Bronchial epithelial cell (primary cell): ENCODE measurements at regions not wholly inside any gene's neighbourhood (a gene's known extent, or its start where the extent isn't known, plus 50 kb on each side); places are given as distances from the start of the nearest gene placed in this dataset.
A peak's percentile ranks its signal among the peaks of the same experiment; 100 is the strongest.
"Not testable (repeated sequence)": the region's sequence is repeated elsewhere in the genome, so short reads cannot be mapped to it uniquely, and the experiment has no call there.

ENCODE experiments used
- DNase-seq: peaks from one replicate; pipeline ENCODE4 v3.0.0-alpha.2; 2010; ENCODE audit warnings: low read depth
- FAIRE-seq: peaks from 2 replicates; lab custom pipeline; 2011; peaks lifted over from hg19 to GRCh38; lab: Jason Lieb, UNC
- H3K27me3 ChIP-seq: 2 replicates; pipeline ENCODE4 v1.5.1; 2011; ENCODE audit warnings: low read length; ENCODE audit not compliant: control insufficient read depth, insufficient read depth
- H3K36me3 ChIP-seq: 2 replicates; pipeline ENCODE4 v1.5.1; 2011; ENCODE audit warnings: low read length; ENCODE audit not compliant: control insufficient read depth, insufficient read depth
- H3K4me3 ChIP-seq: 2 replicates; pipeline ENCODE4 v1.5.1; 2011; ENCODE audit warnings: mild to moderate bottlenecking, low read depth, low read length, control low read depth
- TF ChIP-seq, protein P1 (sequence below): IDR thresholded peaks from 2 replicates; pipeline ENCODE4 v1.5.1; 2011; ENCODE audit warnings: mild to moderate bottlenecking, moderate library complexity, low read length, control low read depth, inconsistent platforms; ENCODE audit not compliant: insufficient read depth, severe bottlenecking

DNA sequence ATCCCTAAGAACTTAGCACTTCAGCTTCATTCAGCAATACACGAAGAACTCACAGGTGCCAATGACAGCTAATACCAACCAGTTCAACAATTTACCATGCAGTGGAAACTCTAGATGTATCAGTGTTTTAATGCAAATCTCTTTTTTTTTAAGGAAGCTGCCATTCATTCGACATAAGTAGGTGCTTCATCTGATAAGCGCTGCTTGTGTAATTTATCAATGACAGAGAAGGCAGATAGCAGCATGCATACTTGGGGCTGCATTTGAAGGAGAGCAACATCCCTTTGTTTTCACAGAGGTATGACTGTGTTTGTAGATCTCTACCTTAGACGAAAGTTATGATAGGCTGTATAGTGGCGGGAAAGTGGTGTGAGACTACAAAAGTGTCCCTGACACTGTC is 977.1 kb downstream of the AACS start:
- no peaks in the 10 kb centered on the region for H3K36me3 ChIP-seq
- FAIRE-seq (no peak), DNase-seq (no peak)
- TF ChIP-seq, protein P1, sequence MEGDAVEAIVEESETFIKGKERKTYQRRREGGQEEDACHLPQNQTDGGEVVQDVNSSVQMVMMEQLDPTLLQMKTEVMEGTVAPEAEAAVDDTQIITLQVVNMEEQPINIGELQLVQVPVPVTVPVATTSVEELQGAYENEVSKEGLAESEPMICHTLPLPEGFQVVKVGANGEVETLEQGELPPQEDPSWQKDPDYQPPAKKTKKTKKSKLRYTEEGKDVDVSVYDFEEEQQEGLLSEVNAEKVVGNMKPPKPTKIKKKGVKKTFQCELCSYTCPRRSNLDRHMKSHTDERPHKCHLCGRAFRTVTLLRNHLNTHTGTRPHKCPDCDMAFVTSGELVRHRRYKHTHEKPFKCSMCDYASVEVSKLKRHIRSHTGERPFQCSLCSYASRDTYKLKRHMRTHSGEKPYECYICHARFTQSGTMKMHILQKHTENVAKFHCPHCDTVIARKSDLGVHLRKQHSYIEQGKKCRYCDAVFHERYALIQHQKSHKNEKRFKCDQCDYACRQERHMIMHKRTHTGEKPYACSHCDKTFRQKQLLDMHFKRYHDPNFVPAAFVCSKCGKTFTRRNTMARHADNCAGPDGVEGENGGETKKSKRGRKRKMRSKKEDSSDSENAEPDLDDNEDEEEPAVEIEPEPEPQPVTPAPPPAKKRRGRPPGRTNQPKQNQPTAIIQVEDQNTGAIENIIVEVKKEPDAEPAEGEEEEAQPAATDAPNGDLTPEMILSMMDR: no peak
- no peaks in the 10 kb centered on the region for H3K27me3 ChIP-seq
- no peak overlapping the region for H3K4me3 ChIP-seq

DNA sequence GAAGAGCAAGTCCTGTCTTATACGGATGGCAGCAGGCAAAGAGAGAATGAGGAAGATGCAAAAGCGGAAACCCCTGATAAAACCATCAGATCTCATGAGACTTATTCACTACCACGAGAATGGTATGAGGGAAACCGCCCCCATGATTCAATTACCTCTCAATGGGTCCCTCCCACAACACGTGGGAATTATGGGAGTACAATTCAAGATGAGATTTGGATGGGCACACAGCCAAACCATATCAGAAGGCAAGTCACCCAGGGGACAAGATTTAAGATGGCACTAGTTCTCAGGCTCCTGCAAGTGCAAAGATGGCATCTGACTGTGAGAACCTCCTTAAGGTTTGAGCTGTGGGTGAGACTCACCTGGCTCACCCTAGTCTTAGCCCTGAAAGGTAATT is 984.3 kb downstream of the AACS start:
- not testable (repeated sequence) for FAIRE-seq, H3K4me3 ChIP-seq, DNase-seq, H3K27me3 ChIP-seq, H3K36me3 ChIP-seq

DNA sequence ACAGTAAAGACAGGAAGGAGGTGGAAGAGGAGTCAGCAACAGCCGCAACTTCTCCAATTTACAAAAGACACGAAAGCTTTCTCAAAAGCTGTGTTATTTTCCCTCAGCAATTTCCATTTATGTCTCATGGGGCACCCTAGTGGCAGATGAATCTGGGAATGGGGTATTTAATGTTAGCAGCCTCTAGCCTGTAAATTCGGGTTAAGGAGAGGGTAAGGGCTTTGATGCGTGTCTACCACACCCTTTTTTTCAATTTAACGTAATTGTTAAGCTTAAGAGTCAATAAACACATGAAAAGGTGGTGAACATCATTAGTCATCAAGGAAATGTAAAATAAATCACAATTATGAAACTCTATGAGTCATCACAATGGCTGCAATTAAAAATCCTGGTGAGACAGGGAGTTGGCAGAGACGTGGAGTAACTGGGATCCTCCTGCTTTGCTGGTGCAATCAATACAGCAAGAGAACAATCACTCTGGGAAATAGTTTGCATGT is 986.4 kb downstream of the AACS start:
- Histone ChIP-seq H3K36me3 (no peaks in the 10 kb centered on the region), H3K4me3 (no peak overlapping the region), H3K27me3 (no peaks in the 10 kb centered on the region)
- peak; percentile 28 for FAIRE-seq
- DNase-seq: peak; percentile 98
- TF ChIP-seq, protein P1: peak; percentile 43

DNA sequence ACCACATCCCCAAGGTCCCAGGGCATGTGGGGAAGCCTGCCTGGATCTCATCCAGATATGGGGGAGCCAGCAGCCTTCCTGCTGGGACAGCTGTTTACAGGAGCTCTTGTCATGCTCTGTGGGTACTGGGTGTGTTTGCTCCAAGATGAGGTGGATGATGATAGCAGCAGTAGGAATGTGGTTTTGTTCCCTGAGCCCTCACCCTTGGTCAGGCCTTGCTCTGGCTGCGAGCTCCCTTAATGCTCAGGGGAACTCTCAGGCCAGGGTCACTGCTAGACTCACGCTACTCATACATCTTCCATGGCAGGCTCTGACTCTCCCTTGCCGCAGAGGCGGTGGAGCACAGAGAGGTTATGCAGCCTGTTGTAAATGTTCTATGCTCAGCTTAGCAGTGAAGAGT is 990.3 kb downstream of the AACS start:
- DNase-seq (peak; percentile 77), FAIRE-seq (peak; percentile 18)

DNA sequence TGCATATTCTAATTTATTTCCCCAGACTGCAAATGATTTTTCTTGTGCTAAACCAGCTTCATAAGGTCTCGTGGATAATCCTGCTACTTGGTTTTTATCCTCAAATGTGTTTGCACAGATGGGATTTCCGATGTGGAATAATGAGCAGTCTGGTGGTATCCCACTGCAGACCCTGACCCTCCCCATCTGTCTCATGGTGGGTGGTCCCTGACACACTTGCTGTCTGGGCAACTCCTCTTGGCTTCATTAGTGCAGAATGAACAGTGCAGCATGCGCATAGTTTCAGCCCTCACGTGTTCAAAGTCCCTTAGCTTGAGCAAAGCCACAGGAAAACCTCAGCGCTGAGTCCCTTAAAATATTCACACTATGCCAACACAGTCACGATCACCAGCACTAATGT is 996.5 kb downstream of the AACS start:
- DNase-seq (no peak), FAIRE-seq (no peak)
- Histone ChIP-seq H3K27me3 (no peaks in the 10 kb centered on the region), H3K36me3 (no peaks in the 10 kb centered on the region), H3K4me3 (no peak overlapping the region)
- TF ChIP-seq, protein P1: no peak

More for the DNA sequence above, 990.3 kb downstream of the AACS start:
- H3K36me3 ChIP-seq: no peaks in the 10 kb centered on the region
- H3K4me3 ChIP-seq: no peak overlapping the region
- TF ChIP-seq, protein P1: no peak
- H3K27me3 ChIP-seq: no peaks in the 10 kb centered on the region

DNA sequence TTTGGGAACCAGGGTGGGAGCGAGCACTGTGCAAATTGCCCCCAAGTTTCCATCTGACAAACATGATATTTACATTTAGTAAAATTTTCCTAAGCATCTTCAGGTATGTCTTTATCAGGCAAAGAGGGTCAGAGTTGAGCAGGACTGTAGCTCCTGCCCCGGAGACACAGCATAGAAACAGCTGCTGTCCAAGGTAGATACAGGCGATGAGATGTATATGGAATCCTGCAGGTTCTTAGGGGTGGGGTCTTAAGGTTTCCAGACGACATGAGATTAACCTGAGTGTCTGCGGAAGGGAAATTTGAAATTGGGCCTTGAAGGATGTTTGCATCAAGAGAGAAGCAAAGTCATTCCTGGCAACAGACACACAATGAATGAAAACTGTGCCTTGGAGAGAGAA is 998.8 kb downstream of the AACS start:
- DNase-seq (no peak), FAIRE-seq (no peak)
- TF ChIP-seq, protein P1: no peak
- no peaks in the 10 kb centered on the region for H3K36me3 ChIP-seq
- H3K4me3 ChIP-seq: no peak overlapping the region
- no peaks in the 10 kb centered on the region for H3K27me3 ChIP-seq
